Activated CD4-positive, alpha-beta T cell treated with anti-CD3 and anti-CD28 coated beads, Interleukin-2, amount 50 U/mL, for 24 hours (primary cell): ENCODE measurements at regions not wholly inside any gene's neighbourhood (a gene's known extent, or its start where the extent isn't known, plus 50 kb on each side); places are given as distances from the start of the nearest gene placed in this dataset.

ENCODE experiments used
- DNase-seq, 2 donors: peaks; one replicate each; pipeline ENCODE4 v3.0.0-alpha.2; 2020; ENCODE audit warnings: low read depth in 1 of 2, low spot score in 1 of 2

DNA sequence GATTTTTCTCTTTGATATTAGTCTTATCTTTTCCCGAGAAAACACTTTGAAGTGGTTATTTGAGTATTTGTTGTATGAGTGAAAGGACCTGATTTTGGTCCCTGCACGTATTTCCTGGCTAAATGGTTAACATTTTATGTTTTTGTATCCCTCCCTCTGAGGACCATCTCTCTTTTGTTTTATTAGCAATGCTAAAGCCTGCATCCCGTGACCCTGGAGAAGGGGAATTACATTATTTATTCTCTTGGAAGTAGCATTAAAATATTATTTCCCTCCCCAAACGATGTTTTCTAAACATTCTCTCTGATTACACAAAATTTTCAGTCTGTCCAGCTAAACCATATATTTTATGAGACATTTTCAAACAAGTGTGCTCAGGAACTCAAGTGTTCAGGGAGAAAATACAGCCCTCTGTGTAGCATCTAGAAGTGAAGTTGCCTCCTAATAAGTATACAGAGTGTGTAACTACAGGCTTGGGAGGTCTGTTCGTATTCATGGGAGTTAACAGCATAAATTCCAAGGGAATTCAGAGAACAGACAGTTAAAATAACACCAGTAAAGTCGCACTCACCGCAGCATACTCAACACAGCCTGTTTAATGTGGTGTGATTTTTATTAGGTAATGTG lies 163.8 kb upstream of the NPVF start:
- DNase-seq, result no peak

DNA sequence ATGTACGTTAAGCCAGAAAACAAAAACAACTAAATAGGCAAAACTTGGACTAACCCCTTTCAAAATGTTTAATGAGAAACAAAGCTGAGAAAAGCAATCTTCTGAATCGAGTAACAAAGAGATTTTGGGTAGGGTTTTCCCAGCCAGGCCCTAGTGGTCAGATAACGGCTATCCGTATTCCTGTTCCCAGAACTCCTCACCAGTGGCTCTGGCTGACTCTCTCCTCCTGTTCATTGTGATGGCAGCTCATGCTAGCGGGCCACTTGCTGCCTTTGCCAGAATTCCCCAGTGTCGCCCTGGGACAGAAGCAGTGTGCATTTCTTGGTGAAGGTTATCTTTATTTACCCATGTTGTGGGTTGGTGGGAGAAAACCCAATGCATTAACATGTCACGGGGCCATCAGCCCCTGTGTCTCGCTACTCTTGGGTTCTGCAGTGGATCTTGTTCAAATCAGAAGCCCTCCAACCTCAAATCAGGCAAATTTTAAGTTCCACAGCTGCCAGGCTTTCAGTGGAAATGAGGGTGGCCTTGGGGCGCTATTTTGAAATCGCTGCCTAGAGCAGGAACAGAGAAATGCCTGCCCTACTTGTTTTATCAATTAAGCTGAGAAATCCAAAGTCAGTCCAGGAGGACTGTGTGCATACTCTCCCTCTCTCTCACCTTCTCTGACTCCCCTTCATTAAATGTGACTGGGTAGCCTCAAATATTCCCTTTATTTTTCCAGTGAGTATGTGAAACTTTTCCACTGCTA lies 164.5 kb upstream of the NPVF start:
- no peak for DNase-seq

DNA sequence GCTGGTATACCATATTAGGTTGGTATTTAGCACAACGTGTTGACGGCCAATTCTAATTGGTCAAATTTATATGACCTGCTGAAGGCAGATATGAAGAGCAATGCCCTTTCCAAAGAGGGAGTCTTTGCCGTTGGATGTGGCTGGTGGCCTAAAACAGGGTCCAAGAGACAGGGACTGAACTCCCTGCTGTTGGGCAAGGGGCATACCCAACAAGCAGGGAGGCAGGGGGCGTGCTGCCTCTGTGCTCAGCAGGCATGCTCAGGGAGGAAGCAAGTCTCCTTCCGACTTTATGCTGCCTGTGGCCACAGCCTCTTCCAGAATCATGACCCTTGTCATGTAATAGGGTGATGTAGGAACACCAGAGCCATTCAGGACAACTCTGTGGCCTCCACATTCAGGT lies 167.7 kb upstream of the NPVF start:
- DNase-seq, result no peak

DNA sequence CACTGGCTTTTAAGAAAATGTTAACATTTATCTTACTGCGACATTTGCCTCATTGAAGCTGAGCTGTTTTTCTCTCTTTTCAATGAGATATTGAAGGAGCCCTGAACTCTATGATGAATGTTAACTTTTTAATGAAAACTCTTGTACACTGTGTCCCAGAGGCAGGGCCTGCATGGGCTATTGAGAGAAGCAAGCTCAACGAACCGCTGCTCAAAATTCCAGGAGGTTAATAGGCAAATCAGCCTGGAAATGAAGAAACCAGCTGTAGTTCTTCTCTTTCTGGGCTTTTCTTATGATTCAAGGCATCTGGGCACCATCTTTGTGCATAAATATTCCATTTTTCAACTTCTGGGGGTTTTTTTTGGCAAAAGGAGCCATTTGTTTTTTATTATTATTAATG lies 168.4 kb upstream of the NPVF start:
- DNase-seq, result no peak

DNA sequence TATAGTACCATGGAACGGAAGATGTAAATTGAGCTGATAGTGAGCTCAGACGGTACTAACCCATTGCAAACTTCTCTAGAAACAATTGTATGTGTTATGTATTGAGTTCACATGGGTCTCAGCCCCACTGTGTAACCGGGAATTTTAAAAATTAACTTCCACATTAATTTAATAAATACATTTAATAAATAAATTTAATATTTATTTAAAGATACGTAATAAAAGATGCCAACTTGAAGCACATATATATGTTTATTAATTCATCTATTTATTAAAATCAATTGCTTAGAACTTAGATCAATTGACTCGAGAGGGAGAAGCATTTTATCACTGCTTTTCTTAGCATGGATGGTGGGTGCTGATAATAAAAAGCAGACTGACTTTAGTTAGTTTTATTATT lies 170.1 kb upstream of the NPVF start:
- DNase-seq, result no peak

DNA sequence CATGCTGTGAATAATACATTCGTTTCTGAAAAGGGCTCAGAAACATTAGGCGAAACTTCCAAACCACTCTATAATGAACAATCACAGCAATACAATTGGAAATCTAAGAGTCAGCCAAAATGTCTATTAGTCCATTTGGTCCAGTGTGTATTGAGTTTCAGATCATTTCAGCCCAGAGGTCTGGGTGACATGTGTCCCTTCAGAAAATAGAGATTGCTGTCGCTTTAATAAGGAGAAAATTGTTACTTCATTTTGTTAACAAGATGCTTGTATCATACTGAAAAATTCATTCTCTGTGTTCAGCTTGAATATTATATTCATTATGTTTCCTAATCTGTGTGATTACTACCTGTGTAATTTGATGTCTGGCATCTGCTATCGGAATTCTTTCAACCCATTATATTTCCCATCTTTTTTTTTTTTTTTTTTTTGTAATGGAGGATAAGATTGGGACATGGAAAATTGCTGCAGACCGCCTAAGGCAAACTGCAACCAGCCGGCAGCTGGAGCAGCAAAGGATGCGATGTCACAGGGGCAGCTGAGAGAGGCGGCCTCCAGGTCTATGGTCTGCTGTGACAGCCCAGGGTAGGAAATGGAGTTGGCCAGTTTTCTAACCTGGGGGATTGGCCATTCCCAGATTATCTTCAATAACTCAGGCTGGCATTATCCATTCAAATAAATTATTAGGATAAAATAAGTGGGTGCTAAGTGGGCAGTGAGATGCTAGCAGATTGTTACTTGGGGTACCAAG lies 170.9 kb upstream of the NPVF start:
- no peak for DNase-seq

DNA sequence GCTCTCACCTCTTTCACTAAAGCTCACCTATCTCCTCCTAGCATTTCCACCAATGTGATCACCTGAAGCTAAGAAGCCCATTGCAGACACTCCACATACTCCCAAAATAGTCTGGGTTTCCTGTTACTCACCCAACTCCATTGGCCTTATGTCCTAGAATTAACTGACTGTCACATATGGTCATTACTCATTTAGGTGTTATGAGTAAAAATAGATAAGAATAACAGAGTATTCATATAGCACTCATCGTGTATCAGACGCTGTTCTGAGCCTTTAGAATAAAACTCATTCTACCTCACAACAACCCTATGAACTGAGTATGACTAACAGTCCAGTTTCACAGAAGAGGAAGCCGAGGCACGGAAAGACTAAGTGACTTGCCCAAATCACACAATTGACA lies 174.2 kb upstream of the NPVF start:
- no peak for DNase-seq

DNA sequence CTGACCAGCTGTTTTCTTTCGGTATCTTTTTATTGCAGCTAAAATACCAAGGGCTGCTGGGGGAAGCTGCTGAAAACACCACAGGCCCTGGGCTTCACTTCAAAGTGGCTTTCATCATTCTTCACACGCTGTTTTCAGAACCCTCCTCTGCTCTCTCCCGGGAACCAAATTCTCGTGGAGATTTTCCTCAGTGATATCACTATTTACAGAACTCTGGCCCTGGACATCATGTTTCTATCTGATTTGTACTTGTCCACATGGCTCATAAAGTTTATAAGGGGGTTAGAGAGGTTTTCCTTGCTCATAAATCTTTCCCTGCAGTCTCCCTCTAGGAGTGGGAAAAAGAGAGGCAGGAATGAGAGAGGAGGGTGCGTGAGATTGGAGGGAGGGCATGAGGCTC lies 177.4 kb upstream of the NPVF start:
- no peak for DNase-seq

DNA sequence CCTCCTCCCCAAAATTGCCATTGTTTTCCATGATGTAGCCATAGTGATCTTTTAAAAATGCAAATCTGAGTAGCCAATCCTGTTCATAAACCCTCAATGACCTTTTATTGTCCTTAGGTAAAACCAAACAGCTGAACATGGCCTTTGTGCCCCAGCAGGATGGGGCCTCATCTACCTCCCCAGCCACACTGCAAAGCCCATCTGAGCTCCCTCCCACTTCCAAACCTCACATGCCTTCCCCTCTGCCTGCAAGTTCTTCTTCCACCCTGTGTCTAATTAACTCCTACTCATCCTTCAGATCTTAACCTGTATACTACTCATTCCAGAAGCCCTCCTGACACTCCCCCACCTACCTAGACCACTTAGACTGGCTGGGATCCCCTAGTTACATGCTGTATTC lies 178.8 kb upstream of the NPVF start:
- no peak for DNase-seq

DNA sequence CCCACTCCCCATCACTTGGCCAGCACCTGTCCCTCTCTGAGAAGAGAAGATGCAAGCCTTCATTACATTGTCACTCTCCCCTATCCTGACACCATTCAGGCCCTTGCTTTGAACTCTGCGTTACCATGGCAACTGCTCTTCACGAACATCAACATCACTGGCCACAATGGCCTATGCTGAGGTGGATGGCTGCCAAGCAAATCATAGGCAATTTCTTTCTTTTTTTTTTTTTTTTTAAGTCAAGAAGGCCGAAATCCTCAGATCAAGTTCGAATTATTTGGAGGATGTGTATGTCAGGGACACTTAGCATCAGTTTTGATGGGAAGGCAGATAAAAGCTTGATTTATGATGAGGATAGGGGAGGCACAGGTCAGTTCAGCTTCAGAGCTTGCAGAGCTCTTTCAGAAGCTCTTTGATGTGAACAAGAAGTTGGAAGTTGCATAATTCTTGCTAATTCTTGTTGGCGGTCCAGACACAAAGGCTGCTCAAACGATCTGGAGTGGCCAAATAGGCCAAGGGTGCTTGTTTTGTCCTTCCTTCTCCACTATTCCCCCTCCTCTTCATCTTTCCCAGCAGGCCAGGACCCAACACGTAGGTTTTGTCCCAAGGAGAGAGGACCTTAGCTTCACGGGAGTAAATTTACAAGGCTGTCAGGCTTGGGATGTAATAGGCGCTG lies 179.9 kb upstream of the NPVF start:
- no peak for DNase-seq

DNA sequence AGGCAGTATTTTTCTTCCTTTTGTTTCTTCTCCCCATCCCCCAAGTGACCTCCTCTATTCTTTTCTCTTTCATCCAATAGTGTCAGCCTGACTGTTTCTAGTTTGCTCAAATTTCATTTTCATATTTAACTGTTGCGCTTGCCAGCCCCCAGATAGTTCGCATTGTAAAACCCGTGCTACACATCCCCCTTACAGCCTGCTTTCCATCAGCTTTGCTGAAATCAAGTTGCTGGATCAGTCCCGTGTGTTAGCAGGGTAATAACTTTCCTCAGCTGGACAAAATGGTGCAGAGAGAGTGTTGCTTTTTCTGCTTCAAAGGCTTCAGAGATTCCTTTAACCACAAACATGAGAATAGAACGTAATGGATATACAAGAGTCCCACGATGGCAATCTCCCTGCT lies 180.6 kb upstream of the NPVF start:
- no peak for DNase-seq

DNA sequence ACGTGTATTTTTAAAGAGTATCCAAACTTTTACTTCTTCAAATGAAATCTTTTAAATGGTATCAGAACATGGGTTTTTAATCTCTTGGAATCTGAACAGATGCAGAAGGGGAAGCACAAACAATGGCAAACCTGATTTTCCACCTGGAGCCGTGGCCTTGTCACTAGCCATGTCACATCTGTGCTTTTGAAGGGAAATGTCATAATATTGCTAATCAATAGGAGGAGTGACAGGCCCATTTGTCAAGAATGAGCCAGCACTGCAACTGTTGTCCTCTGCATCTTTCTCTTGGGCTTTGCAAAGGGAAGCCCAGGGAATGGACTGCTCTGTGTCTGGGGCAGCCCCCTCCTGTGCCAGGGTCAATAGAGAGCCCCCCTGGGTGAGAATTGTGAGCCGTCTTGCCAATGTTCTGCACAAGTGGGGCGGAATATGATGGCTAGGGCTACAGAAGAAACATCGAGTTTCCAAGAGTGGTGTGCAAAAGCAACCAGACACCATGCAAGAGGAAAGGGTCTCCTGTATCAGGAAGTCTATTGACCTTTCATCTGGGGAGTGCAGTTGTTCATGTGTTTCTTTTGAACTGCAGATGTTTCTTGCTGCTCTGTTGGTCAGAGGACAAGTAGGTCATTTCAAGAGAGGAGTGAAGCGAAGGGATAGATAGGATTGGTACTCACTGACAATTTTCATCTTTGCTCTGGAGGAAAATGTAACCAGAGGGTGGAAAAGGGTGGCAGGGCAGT lies 181.8 kb upstream of the NPVF start:
- DNase-seq, result no peak

DNA sequence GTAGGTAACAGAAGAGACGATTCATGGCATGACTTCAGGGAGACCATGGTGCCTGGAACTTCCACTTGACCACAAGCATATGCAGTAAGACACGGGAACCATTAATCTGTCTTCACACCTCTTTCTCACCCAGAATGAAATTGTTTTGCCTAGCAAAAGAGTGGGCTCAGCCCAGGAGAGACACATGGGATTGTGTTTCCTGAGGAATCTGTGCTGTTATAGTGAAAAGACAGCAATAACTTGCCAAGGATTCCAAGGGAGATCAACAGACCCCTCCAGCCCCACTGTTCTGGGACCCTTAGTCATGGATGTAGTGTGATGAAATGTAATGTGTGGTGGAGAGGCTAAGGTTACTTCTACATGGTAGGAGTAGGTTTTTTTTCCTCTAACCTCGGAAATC lies 192.5 kb upstream of the NPVF start:
- no peak for DNase-seq

DNA sequence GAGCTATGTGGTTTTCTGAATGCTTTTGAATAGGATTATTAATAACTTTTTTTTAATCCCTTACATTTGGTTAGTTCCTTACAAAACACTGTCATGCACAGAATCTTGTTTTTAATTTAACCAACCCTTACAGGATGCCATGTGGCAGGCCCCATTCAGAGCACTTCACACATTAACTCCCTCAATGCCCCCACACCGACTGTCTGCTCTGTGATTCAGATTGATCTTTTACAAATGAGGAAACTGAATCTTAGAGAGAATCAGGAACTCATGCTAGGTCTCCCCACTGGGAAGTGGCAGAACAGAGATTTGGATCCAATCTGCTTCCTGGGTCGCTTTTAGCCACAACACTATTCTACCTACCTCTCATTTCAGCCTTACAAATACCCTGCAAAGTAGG lies 195.8 kb upstream of the NPVF start:
- DNase-seq, result no peak

DNA sequence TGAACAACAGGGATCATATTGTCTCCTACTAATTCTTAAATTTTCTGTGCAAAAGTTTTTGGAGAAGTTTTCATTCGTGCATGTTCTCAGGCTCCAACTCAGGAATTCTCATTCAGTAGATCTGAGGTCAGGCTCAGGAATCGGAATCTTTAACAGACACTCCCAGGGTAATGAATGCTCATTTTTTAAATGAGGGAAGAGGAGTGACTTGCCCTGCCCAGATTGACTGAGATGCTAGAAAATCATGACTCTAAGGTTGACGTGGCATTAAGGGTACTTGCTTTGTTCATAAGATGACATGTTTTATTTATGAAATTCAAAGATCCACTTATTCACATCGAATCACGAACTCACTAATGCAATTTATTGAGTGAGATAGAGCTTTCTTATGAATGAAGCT lies 196.6 kb upstream of the NPVF start:
- no peak for DNase-seq

DNA sequence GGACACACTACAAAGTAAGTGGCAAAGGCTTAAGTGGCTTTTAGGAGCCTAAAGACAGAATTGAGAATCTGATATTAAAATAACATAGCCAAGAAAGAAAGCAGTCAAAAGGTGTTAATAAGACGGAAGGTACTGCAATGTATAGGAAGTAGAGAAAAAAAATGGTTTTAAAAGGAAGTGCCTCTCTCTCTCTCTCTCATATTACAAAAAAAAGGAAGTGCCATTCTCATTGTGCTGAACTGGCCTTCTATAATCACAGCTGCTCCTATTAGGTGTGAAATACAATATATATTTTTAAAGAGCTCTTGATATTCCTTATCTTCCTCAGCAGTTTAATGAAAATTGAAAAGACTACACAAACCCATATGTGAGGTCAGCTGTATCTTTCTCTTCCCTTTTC lies 199.4 kb upstream of the NPVF start:
- no peak for DNase-seq

DNA sequence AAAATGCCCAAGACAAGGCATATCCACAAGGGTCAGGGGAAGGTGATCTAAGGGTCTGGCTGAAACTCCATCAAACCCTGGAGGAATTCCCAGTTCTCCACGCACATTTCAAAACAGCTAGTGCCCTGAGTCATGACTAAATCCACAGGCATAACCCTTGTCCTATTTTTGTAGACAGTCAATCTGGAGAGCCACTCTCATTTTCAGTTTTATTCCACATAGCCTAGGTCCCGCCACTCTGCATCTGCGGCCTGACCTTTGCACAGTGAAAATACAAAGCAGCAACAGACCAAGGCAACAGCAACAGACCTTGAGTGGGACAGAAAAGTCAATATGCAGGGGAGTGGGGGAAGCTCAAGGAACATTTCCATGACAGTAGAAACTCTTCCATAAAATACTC lies 201.4 kb upstream of the NPVF start:
- no peak for DNase-seq

DNA sequence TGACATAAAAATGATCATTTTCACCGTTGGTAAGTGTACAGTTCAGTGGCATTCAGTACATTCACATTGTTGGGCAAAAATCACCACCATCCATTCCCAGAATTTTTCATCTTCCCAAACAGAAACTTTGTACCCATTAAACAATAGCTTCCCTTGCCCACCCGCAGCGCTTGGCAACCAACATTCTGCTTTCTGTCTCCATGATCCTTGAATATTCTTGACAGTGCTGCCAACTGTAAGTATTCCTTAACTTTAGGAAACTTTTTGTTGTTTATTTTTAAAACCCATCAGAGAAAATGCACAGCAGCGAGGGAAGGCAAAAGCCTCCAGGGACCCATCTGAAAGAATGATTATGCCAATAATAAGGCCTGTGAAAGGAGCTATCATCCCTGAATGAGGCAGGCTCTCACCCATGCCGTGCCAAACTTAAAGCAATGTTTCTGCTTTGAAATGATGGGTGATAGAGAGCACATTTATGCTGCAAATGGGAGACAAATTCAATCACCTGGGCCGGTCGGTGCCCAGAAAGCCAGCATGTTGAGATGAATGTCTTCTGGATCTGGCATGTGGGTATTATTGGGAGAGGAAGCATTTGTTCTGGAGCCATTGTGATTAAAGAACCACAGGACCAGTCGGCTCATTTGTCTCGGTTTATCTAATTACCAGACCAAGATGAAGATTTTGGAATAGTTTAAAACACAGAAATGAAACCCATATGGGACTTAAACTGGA lies 202.1 kb upstream of the NPVF start:
- no peak for DNase-seq

DNA sequence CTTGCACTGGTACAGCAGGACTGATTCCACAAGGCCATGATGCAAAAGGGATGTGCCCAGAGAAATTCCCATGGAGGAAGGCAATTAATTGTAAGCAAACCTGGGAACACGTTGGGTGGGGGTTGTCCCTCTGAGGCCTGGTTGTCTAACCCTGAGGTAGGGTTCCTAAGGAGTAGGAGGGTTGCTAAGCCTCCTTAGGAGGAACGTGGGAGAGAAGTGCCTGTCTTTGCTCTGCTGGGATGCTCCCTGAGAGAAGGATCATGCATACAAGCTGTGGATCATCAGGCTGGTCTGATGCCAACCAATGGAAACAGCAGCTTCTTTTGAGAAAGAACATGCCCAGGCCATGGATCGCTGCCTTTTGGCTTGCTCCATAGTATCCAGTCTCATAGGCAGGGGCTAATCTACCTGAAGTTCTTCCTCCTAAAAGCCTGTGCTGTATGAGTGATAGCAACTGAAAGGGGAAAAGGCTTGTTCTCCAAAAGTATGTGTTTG lies 203.7 kb upstream of the NPVF start:
- no peak for DNase-seq

DNA sequence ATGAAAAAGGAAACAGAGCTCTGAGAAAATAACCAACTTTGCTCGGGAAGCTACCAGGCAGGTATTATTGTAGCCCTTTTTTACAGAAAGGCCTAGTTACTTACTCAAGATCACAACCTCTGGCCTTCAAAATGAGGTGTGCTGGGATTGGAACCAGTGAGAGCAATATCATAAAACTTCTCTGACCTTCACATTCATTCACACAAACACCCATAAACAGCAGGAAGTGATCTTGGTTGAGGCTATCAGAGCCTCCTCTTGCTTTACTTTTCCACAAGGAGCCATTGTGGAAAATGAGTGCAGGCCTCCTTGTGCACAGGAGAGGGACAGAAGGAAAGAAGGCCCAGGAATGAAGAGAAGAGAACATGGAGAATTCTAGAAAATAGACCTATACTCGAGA lies 204.5 kb upstream of the NPVF start:
- no peak for DNase-seq
